ENCODE measurements at regions not wholly inside any gene's neighbourhood (a gene's known extent, or its start where the extent isn't known, plus 50 kb on each side); places are given as distances from the start of the nearest gene placed in this dataset.
"Not testable (repeated sequence)": the region's sequence is repeated elsewhere in the genome, so short reads cannot be mapped to it uniquely, and the experiment has no call there.

- DNase-seq: no peak
Measured at GRCh38 chr13:70222926-70223325, 114.7 kb upstream of the KLHL1 start.

- DNase-seq: no peak
Measured at GRCh38 chr13:70218618-70219017, 110.4 kb upstream of the KLHL1 start.

GRCh38 chr13:70208968-70209367, 100.7 kb upstream of the KLHL1 start:
- not testable (repeated sequence) for DNase-seq

GRCh38 chr13:70206671-70207070, 98.4 kb upstream of the KLHL1 start:
- DNase-seq: no peak

GRCh38 chr13:70203661-70204229, 95.5 kb upstream of the KLHL1 start:
- peak; percentile 2 for DNase-seq

- DNase-seq: no peak
Measured at GRCh38 chr13:70191034-70191433, 82.8 kb upstream of the KLHL1 start.

GRCh38 chr13:70189981-70190380, 81.7 kb upstream of the KLHL1 start:
- DNase-seq: no peak

- DNase-seq: no peak
Measured at GRCh38 chr13:70188567-70188966, 80.3 kb upstream of the KLHL1 start.

GRCh38 chr13:70183041-70183440, 74.8 kb upstream of the KLHL1 start:
- no peak for DNase-seq

Measured in activated CD4-positive, alpha-beta T cell treated with anti-CD3 and anti-CD28 coated beads for 48 hours (primary cell).